Mesothelial cell of epicardium (in vitro differentiated cells): ENCODE measurements at regions not wholly inside any gene's neighbourhood (a gene's known extent, or its start where the extent isn't known, plus 50 kb on each side); places are given as distances from the start of the nearest gene placed in this dataset.

Experiments
- DNase-seq, 2 experiments: peaks; one replicate each; pipeline ENCODE4 v3.0.0; 2021; ENCODE audit warnings: low spot score in 2 of 2; ENCODE audit not compliant: unreplicated experiment in 2 of 2
- H3K27ac Mint-ChIP-seq: 2 replicates; pipeline ENCODE4 v1.8.0; 2021; ENCODE audit warnings: mixed read lengths
- H3K27me3 Mint-ChIP-seq: 2 replicates; pipeline ENCODE4 v1.8.0; 2021; ENCODE audit warnings: low read depth, mixed read lengths
- H3K36me3 Mint-ChIP-seq: 2 replicates; pipeline ENCODE4 v1.8.0; 2021; ENCODE audit warnings: mixed read lengths
- H3K4me1 Mint-ChIP-seq: 2 replicates; pipeline ENCODE4 v1.8.0; 2021; ENCODE audit warnings: mixed read lengths
- H3K4me3 Mint-ChIP-seq: 2 replicates; pipeline ENCODE4 v1.8.0; 2021; ENCODE audit warnings: mild to moderate bottlenecking, moderate library complexity, mixed read lengths
- H3K9me3 Mint-ChIP-seq: 2 replicates; pipeline ENCODE4 v1.8.0; 2021; ENCODE audit warnings: mixed read lengths
- CTCF ChIP-seq: fragments of 200-600 bp; sonication (generic); IDR thresholded peaks from one replicate; pipeline ENCODE4 v1.5.0; 2021; ENCODE audit warnings: antibody characterized with exemption; ENCODE audit not compliant: unreplicated experiment

- no peak overlapping the region for H3K27ac Mint-ChIP-seq
Observed at GRCh38 chr4:31538877-31539276, 818.7 kb downstream of the PCDH7 start.

GRCh38 chr4:31539284-31540069 is 819.3 kb downstream of the PCDH7 start:
- Mint-ChIP-seq H3K27me3 (no peaks in the 10 kb centered on the region), H3K4me3 (no peak overlapping the region), H3K9me3 (peaks cover 9% of the 10 kb centered on the region), H3K27ac (no peak overlapping the region), H3K36me3 (no peaks in the 10 kb centered on the region), H3K4me1 (no peaks in the 10 kb centered on the region)
- TF ChIP-seq CTCF, result no peak
- no peak for DNase-seq

More at GRCh38 chr4:31538877-31539276, 818.7 kb downstream of the PCDH7 start:
- DNase-seq, result no peak
- Mint-ChIP-seq H3K4me3 (no peak overlapping the region), H3K9me3 (peaks cover 11% of the 10 kb centered on the region), H3K27me3 (no peaks in the 10 kb centered on the region), H3K36me3 (no peaks in the 10 kb centered on the region), H3K4me1 (no peaks in the 10 kb centered on the region)
- no peak for TF ChIP-seq CTCF

GRCh38 chr4:31545330-31545729 is 825.2 kb downstream of the PCDH7 start:
- H3K4me3 Mint-ChIP-seq, result no peak overlapping the region
- peaks cover 7% of the 10 kb centered on the region for H3K9me3 Mint-ChIP-seq
- no peaks in the 10 kb centered on the region for H3K27me3 Mint-ChIP-seq
- no peak for DNase-seq
- peak overlapping the region; percentile 37 for H3K27ac Mint-ChIP-seq
- TF ChIP-seq CTCF, result no peak
- H3K36me3 Mint-ChIP-seq, result no peaks in the 10 kb centered on the region
- H3K4me1 Mint-ChIP-seq, result peaks cover 12% of the 10 kb centered on the region

- H3K4me3 Mint-ChIP-seq, result no peak overlapping the region
- H3K4me1 Mint-ChIP-seq, result peaks cover 12% of the 10 kb centered on the region
- DNase-seq, result no peak
- no peak for TF ChIP-seq CTCF
- no peaks in the 10 kb centered on the region for H3K36me3 Mint-ChIP-seq
- peak overlapping the region; percentile 37 for H3K27ac Mint-ChIP-seq
- H3K27me3 Mint-ChIP-seq, result no peaks in the 10 kb centered on the region
- H3K9me3 Mint-ChIP-seq, result peaks cover 7% of the 10 kb centered on the region
Observed at GRCh38 chr4:31545755-31546154, 825.6 kb downstream of the PCDH7 start.

GRCh38 chr4:31548021-31548420 is 827.9 kb downstream of the PCDH7 start:
- Mint-ChIP-seq H3K4me1 (peaks cover 12% of the 10 kb centered on the region), H3K9me3 (peaks cover 4% of the 10 kb centered on the region), H3K27me3 (no peaks in the 10 kb centered on the region), H3K27ac (no peak overlapping the region), H3K36me3 (no peaks in the 10 kb centered on the region), H3K4me3 (no peak overlapping the region)
- no peak for DNase-seq
- TF ChIP-seq CTCF, result no peak
